HG03095 (cell line): ENCODE measurements at regions not wholly inside any gene's neighbourhood (a gene's known extent, or its start where the extent isn't known, plus 50 kb on each side); places are given as distances from the start of the nearest gene placed in this dataset.

ENCODE experiments used
- ATAC-seq: cut with Tn5 transposase; IDR thresholded peaks from one replicate; pipeline ENCODE4 v1.9.1; 2021; ENCODE audit warnings: moderate library complexity; ENCODE audit not compliant: unreplicated experiment

- no peak for ATAC-seq
Observed at GRCh38 chr12:70151993-70152392, 91.2 kb upstream of the CNOT2 start.

- ATAC-seq = no peak
Observed at GRCh38 chr12:70154087-70154638, 89.1 kb upstream of the CNOT2 start.

- no peak for ATAC-seq
Observed at GRCh38 chr12:70154960-70155589, 88.2 kb upstream of the CNOT2 start.

GRCh38 chr12:70157099-70157498 lies 86.1 kb upstream of the CNOT2 start:
- no peak for ATAC-seq

- no peak for ATAC-seq
Observed at GRCh38 chr12:70165450-70165849, 77.8 kb upstream of the CNOT2 start.

- no peak for ATAC-seq
Observed at GRCh38 chr12:70176290-70176689, 66.9 kb upstream of the CNOT2 start.

- ATAC-seq = no peak
Observed at GRCh38 chr12:70177631-70178030, 65.6 kb upstream of the CNOT2 start.

- ATAC-seq = no peak
Observed at GRCh38 chr12:70178038-70178437, 65.2 kb upstream of the CNOT2 start.

- no peak for ATAC-seq
Observed at GRCh38 chr12:70180130-70180529, 63.1 kb upstream of the CNOT2 start.

GRCh38 chr12:70185301-70185700 lies 57.9 kb upstream of the CNOT2 start:
- ATAC-seq = no peak

- ATAC-seq = no peak
Observed at GRCh38 chr12:70186436-70186835, 56.8 kb upstream of the CNOT2 start.

- no peak for ATAC-seq
Observed at GRCh38 chr12:70190262-70191010, 52.8 kb upstream of the CNOT2 start.
